ENCODE measurements at regions not wholly inside any gene's neighbourhood (a gene's known extent, or its start where the extent isn't known, plus 50 kb on each side); places are given as distances from the start of the nearest gene placed in this dataset.
"Not testable (repeated sequence)": the region's sequence is repeated elsewhere in the genome, so short reads cannot be mapped to it uniquely, and the experiment has no call there.

- BruUV-seq (replicated peaks) = no TSS peak
- Histone ChIP-seq H3K9me3 (ENCODE audit: low read depth, low read length, poor library complexity, severe bottlenecking) (no peaks in the 10 kb centered on the region), H3K27ac (ENCODE audit: low read depth, low read length, poor library complexity, severe bottlenecking) (no peak overlapping the region), H3K36me3 (ENCODE audit: insufficient read depth, low read length, poor library complexity, severe bottlenecking) (no peaks in the 10 kb centered on the region), H3K4me3 (ENCODE audit: low read depth, low read length, poor library complexity, severe bottlenecking) (no peak overlapping the region), H3K4me1 (ENCODE audit: insufficient read depth, low read length, poor library complexity, severe bottlenecking) (no peaks in the 10 kb centered on the region), H3K27me3 (replicated peaks; ENCODE audit: insufficient read depth, low read depth, low read length, poor library complexity) (no peaks in the 10 kb centered on the region)
- ChIA-PET CTCF (no interaction called here), POLR2A (ENCODE audit: low non-redundant PET) (no interaction called here)
- no peak for DNase-seq (ENCODE audit: low spot score)
- no peak for TF ChIP-seq CTCF (conservative IDR thresholded peaks at IDR 0.05; ENCODE audit: low read depth, low read length)
- TF ChIP-seq EZH2 (IDR thresholded peaks at IDR 0.05; ENCODE audit: borderline replicate concordance, low read depth, low read length, poor library complexity, severe bottlenecking) = no peak
- intact Hi-C loops (cut with micrococcal nuclease; ENCODE audit: unreplicated experiment) = no loop called here
These were observed 366.8 kb upstream of the DPYD start for GRCh38 chr1:98287626-98288025.

GRCh38 chr1:98286656-98287055 is 365.8 kb upstream of the DPYD start:
- Histone ChIP-seq H3K4me3 (ENCODE audit: low read depth, low read length, poor library complexity, severe bottlenecking) (no peak overlapping the region), H3K9me3 (ENCODE audit: low read depth, low read length, poor library complexity, severe bottlenecking) (no peaks in the 10 kb centered on the region), H3K36me3 (ENCODE audit: insufficient read depth, low read length, poor library complexity, severe bottlenecking) (no peaks in the 10 kb centered on the region), H3K27ac (ENCODE audit: low read depth, low read length, poor library complexity, severe bottlenecking) (no peak overlapping the region), H3K4me1 (ENCODE audit: insufficient read depth, low read length, poor library complexity, severe bottlenecking) (no peaks in the 10 kb centered on the region), H3K27me3 (replicated peaks; ENCODE audit: insufficient read depth, low read depth, low read length, poor library complexity) (no peaks in the 10 kb centered on the region)
- intact Hi-C loops (cut with micrococcal nuclease; ENCODE audit: unreplicated experiment) = no loop called here
- POLR2A ChIA-PET (ENCODE audit: low non-redundant PET) = no interaction called here
- no TSS peak for BruUV-seq (replicated peaks)
- TF ChIP-seq EZH2 (IDR thresholded peaks at IDR 0.05; ENCODE audit: borderline replicate concordance, low read depth, low read length, poor library complexity, severe bottlenecking) = no peak
- no peak for TF ChIP-seq CTCF (conservative IDR thresholded peaks at IDR 0.05; ENCODE audit: low read depth, low read length)
- CTCF ChIA-PET = no interaction called here
- no peak for DNase-seq (ENCODE audit: low spot score)

GRCh38 chr1:98285286-98285685 is 364.5 kb upstream of the DPYD start:
- peak; percentile 39 for DNase-seq (ENCODE audit: low spot score)
- H3K4me3 ChIP-seq (ENCODE audit: low read depth, low read length, poor library complexity, severe bottlenecking); CTCF ChIA-PET; H3K4me1 ChIP-seq (ENCODE audit: insufficient read depth, low read length, poor library complexity, severe bottlenecking); H3K27me3 ChIP-seq (replicated peaks; ENCODE audit: insufficient read depth, low read depth, low read length, poor library complexity); intact Hi-C loops (cut with micrococcal nuclease; ENCODE audit: unreplicated experiment); H3K9me3 ChIP-seq (ENCODE audit: low read depth, low read length, poor library complexity, severe bottlenecking); POLR2A ChIA-PET (ENCODE audit: low non-redundant PET); H3K27ac ChIP-seq (ENCODE audit: low read depth, low read length, poor library complexity, severe bottlenecking); H3K36me3 ChIP-seq (ENCODE audit: insufficient read depth, low read length, poor library complexity, severe bottlenecking); BruUV-seq (replicated peaks): not testable (repeated sequence)

- Histone ChIP-seq H3K27me3 (replicated peaks; ENCODE audit: insufficient read depth, low read depth, low read length, poor library complexity) (no peaks in the 10 kb centered on the region), H3K36me3 (ENCODE audit: insufficient read depth, low read length, poor library complexity, severe bottlenecking) (no peaks in the 10 kb centered on the region), H3K9me3 (ENCODE audit: low read depth, low read length, poor library complexity, severe bottlenecking) (no peaks in the 10 kb centered on the region), H3K4me3 (ENCODE audit: low read depth, low read length, poor library complexity, severe bottlenecking) (no peak overlapping the region), H3K4me1 (ENCODE audit: insufficient read depth, low read length, poor library complexity, severe bottlenecking) (no peaks in the 10 kb centered on the region), H3K27ac (ENCODE audit: low read depth, low read length, poor library complexity, severe bottlenecking) (no peak overlapping the region)
- intact Hi-C loops (cut with micrococcal nuclease; ENCODE audit: unreplicated experiment) = no loop called here
- BruUV-seq (replicated peaks) = no TSS peak
- ChIA-PET POLR2A (ENCODE audit: low non-redundant PET) (interaction anchor here (0.6 kb wide), 1 partner anchor 70 kb away, joined by 13 read pairs; no protein-coding TSS in a partner anchor), CTCF (no interaction called here)
- DNase-seq (ENCODE audit: low spot score) = no peak
- TF ChIP-seq EZH2 (IDR thresholded peaks at IDR 0.05; ENCODE audit: borderline replicate concordance, low read depth, low read length, poor library complexity, severe bottlenecking) (no peak), CTCF (conservative IDR thresholded peaks at IDR 0.05; ENCODE audit: low read depth, low read length) (no peak)
These were observed 359.2 kb upstream of the DPYD start for GRCh38 chr1:98280049-98280448.

Measured in A673 (cell line).